ENCODE measurements at regions not wholly inside any gene's neighbourhood (a gene's known extent, or its start where the extent isn't known, plus 50 kb on each side); places are given as distances from the start of the nearest gene placed in this dataset.

- H3K4me3 Mint-ChIP-seq = no peak overlapping the region
- CTCF ChIA-PET = no interaction called here
- ATAC-seq (ENCODE audit: low read depth) = no peak
- H3K27ac Mint-ChIP-seq = no peak overlapping the region
- no peaks in the 10 kb centered on the region for H3K9me3 Mint-ChIP-seq
- POLR2A ChIA-PET = no interaction called here
- H3K4me1 Mint-ChIP-seq = no peaks in the 10 kb centered on the region
- H3K27me3 Mint-ChIP-seq = no peaks in the 10 kb centered on the region
- DNase-seq = no peak
- TF ChIP-seq CTCF (IDR thresholded peaks at IDR 0.05) = no peak
- intact Hi-C loops (cut with micrococcal nuclease) = no loop called here
- H3K36me3 Mint-ChIP-seq (ENCODE audit: low read depth) = no peaks in the 10 kb centered on the region
Observed at GRCh38 chr5:4158750-4159447, 563.3 kb downstream of the IRX1 start.

GRCh38 chr5:4159681-4160080 lies 564.0 kb downstream of the IRX1 start:
- ATAC-seq (ENCODE audit: low read depth) = no peak
- no peak for TF ChIP-seq CTCF (IDR thresholded peaks at IDR 0.05)
- no peaks in the 10 kb centered on the region for H3K27me3 Mint-ChIP-seq
- H3K4me1 Mint-ChIP-seq = no peaks in the 10 kb centered on the region
- ChIA-PET CTCF (no interaction called here), POLR2A (no interaction called here)
- intact Hi-C loops (cut with micrococcal nuclease) = no loop called here
- no peaks in the 10 kb centered on the region for H3K36me3 Mint-ChIP-seq (ENCODE audit: low read depth)
- H3K9me3 Mint-ChIP-seq = no peaks in the 10 kb centered on the region
- H3K27ac Mint-ChIP-seq = no peak overlapping the region
- no peak overlapping the region for H3K4me3 Mint-ChIP-seq
- no peak for DNase-seq

GRCh38 chr5:4164167-4164566 lies 568.5 kb downstream of the IRX1 start:
- ChIA-PET POLR2A (no interaction called here), CTCF (no interaction called here)
- Mint-ChIP-seq H3K9me3 (no peaks in the 10 kb centered on the region), H3K4me3 (no peak overlapping the region), H3K4me1 (no peaks in the 10 kb centered on the region), H3K27ac (no peak overlapping the region), H3K36me3 (ENCODE audit: low read depth) (no peaks in the 10 kb centered on the region), H3K27me3 (no peaks in the 10 kb centered on the region)
- DNase-seq (no peak), ATAC-seq (ENCODE audit: low read depth) (no peak)
- intact Hi-C loops (cut with micrococcal nuclease) = no loop called here
- TF ChIP-seq CTCF (IDR thresholded peaks at IDR 0.05) = no peak

- Mint-ChIP-seq H3K27ac (no peak overlapping the region), H3K27me3 (no peaks in the 10 kb centered on the region), H3K9me3 (peaks cover 12% of the 10 kb centered on the region), H3K4me1 (no peaks in the 10 kb centered on the region), H3K36me3 (ENCODE audit: low read depth) (no peaks in the 10 kb centered on the region), H3K4me3 (no peak overlapping the region)
- intact Hi-C loops (cut with micrococcal nuclease) = no loop called here
- ATAC-seq (ENCODE audit: low read depth) (no peak), DNase-seq (no peak)
- ChIA-PET POLR2A (no interaction called here), CTCF (no interaction called here)
- TF ChIP-seq CTCF (IDR thresholded peaks at IDR 0.05) = no peak
Observed at GRCh38 chr5:4180703-4181102, 585.1 kb downstream of the IRX1 start.

- POLR2A ChIA-PET = no interaction called here
- no peaks in the 10 kb centered on the region for H3K4me1 Mint-ChIP-seq
- peaks cover 12% of the 10 kb centered on the region for H3K9me3 Mint-ChIP-seq
- no peaks in the 10 kb centered on the region for H3K27me3 Mint-ChIP-seq
- H3K27ac Mint-ChIP-seq = no peak overlapping the region
- DNase-seq (no peak), ATAC-seq (ENCODE audit: low read depth) (no peak)
- intact Hi-C loops (cut with micrococcal nuclease) = no loop called here
- H3K4me3 Mint-ChIP-seq = no peak overlapping the region
- CTCF ChIA-PET = no interaction called here
- no peaks in the 10 kb centered on the region for H3K36me3 Mint-ChIP-seq (ENCODE audit: low read depth)
- no peak for TF ChIP-seq CTCF (IDR thresholded peaks at IDR 0.05)
Observed at GRCh38 chr5:4182144-4182543, 586.5 kb downstream of the IRX1 start.

Measured in activated B cell treated with CpG ODN at 0.5 μM for 24 hours (primary cell).